GM10266 (cell line): ENCODE measurements at regions not wholly inside any gene's neighbourhood (a gene's known extent, or its start where the extent isn't known, plus 50 kb on each side); places are given as distances from the start of the nearest gene placed in this dataset.

Source experiments
- DNase-seq: peaks from one replicate; pipeline ENCODE4 v3.0.0; 2012; ENCODE audit errors: extremely low spot score
- TF ChIP-seq, protein P1 (sequence below): IDR thresholded peaks from 2 replicates; pipeline ENCODE4 v1.5.1; 2012; ENCODE audit warnings: mild to moderate bottlenecking, low read depth; ENCODE audit not compliant: control insufficient read depth, insufficient read depth; ENCODE audit errors: missing control alignments

DNA sequence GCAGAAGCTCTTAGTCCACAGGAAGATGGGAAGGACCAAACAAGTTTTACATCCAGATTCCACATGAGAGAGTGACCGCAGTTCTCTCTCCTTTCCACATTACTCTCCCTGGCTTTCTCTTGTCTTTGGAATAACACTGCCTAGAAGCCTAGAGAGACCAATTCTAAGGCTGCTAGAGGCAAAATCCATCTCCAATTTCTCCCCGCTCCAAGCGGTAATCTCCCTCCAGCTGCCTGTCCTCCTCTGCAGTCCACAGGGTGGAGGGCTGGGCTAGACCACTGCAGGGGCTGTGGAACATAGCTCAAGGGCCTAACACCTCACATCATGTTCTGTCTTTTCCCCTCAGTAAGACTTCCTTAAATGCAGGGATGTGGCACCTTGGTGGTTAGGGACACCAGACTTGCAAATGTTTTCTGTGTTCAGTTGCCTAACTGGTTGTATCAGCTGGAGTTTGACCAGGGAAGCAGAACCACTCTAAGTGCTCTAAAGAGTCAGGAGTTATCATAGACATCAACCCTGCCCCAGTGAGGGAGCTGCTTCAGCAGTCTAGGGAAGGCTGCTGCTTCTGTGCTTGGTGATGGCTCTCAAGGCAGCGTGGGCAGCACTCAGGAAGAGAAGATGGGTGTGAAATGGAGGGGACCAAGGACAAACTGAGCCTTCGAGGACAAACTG lies 423.1 kb downstream of the BCOR start:
- no peak for DNase-seq
- TF ChIP-seq, protein P1, sequence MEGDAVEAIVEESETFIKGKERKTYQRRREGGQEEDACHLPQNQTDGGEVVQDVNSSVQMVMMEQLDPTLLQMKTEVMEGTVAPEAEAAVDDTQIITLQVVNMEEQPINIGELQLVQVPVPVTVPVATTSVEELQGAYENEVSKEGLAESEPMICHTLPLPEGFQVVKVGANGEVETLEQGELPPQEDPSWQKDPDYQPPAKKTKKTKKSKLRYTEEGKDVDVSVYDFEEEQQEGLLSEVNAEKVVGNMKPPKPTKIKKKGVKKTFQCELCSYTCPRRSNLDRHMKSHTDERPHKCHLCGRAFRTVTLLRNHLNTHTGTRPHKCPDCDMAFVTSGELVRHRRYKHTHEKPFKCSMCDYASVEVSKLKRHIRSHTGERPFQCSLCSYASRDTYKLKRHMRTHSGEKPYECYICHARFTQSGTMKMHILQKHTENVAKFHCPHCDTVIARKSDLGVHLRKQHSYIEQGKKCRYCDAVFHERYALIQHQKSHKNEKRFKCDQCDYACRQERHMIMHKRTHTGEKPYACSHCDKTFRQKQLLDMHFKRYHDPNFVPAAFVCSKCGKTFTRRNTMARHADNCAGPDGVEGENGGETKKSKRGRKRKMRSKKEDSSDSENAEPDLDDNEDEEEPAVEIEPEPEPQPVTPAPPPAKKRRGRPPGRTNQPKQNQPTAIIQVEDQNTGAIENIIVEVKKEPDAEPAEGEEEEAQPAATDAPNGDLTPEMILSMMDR, result no peak

DNA sequence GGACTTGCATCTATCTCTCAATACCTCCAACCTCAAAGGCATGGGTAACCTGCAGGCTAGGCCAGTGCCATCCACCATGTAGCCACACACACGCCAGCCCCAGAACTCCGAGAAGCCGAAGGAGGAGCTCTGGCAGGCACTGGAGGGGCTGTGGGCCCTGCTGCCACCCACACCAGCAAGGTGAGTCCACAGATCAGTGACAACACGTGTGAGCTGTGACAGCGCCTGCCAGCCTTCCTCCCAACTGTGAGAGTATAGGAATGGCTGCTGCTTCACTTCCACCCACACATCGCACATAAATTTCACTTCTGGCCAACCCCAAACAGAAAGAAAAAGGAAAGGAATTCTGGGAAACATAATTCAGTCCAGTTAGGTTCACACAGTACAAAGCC lies 422.6 kb downstream of the BCOR start:
- TF ChIP-seq, protein P1, result no peak
- DNase-seq, result no peak

DNA sequence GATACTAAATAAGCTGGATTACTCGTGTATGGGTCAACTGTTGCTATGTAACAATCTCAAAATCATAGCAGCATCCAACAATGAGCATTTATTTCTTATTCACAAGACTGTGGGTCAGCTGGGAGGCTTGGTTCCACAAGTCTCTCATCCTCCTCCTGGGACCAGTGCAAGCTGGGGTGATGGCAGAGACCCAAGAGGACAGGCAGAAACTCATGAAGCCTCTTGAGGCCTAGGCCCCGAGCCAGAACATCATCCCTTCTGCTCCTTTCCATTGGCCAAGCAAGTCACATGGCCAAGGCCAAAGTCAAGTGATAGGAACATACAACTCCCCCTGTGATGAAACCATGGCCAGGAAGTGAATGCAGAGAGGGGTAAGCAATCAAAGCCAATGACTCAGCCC lies 422.1 kb downstream of the BCOR start:
- no peak for DNase-seq
- TF ChIP-seq, protein P1, result no peak

DNA sequence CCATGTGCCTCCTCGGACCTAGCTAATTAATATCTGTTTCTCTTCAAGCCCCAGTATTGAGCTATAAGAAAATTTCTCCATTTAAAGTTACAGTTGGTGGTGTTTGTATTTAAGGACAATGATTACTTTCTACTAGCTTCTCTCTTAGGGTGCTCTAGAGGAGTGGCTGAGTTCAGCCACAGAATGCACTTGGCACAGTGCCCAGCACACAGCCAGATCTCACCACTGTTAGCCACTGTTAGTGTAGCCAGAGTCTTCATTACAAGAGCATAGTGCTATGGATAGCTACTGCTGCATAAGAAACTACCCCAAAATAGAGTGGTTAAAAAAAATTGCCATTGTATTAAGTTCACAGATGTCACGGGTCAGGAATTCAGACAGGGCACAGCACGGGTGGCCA lies 421.3 kb downstream of the BCOR start:
- no peak for DNase-seq
- TF ChIP-seq, protein P1, result no peak

DNA sequence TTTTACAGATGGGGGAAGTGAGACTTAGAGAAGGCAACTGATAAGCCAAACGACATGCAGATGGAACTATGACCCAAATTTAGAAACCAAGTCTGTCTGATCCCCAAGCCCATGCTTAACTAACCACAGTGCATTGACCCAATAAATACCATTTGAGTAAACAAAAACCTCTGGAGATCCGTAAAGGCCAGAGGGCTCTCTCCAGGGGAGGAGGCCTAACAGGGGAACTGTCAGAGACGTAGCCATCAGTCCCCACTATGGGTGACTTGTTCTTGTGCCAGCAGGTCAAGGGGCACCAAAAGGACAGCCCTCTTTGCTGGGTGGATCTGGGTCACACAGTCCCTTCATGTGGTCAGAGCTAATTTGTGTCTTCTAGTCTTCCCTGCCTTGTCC lies 420.2 kb downstream of the BCOR start:
- DNase-seq, result no peak
- TF ChIP-seq, protein P1, result no peak

DNA sequence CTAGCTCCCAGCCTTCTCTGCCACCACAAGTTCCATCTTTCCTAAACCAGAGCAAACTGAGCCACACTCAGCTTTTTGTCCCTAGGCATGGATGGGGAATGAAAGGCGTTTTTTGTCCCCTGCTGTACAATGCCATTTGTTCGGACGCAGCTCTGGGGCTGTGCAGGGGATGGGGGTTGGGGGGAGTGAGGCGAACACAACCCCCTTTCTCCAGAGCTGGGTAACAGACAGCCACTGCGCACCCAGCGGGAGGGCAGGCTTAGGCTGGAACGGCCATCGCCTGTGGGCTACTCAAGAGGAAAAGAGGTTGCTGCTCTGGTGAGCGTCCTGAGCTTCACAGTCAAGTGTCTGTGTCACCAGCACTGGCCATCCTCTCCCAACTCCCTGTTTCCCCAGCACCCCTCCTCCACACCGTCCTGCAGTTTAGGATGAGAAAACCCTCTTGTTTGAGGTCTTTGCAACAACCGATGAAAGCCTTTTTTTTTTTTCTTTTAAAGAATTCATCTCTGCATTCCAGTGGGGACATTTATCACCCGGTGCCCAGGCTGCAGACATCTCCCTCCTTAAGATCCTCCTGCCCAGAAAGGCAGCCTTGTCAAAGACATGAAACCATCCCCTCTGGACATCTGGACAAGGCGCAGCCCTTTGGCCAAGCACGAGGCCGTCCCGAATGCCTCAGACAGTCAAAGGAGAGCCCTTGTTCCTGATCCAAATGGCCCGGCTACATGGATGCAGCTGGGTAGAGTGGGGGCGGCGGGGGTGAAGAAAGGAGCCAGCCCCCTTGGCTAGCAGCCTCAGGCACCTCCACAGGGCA lies 419.6 kb downstream of the BCOR start:
- TF ChIP-seq, protein P1, result no peak

DNA sequence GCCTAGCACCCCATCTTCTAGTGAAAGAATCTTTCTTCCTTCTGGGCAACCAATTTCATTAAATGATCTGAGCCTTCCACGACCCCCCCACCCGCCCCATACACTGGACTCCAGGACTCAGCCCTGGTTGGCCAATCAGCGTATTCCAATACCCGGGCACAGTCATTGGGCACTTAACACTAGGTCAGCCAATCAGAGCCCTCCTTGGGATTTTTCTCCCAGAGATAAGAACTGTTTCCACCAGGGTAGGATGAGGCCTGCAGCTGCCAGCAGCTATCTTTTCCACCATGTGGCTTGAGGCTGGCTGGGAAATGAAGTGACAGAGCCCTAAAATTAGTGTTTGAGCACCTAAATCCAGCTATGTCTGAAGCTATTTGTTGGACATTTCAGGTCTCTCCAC lies 418.8 kb downstream of the BCOR start:
- DNase-seq, result no peak

More for the DNA sequence above, 419.6 kb downstream of the BCOR start:
- no peak for DNase-seq

More for the DNA sequence above, 418.8 kb downstream of the BCOR start:
- TF ChIP-seq, protein P1, result no peak
